ENCODE measurements at regions not wholly inside any gene's neighbourhood (a gene's known extent, or its start where the extent isn't known, plus 50 kb on each side); places are given as distances from the start of the nearest gene placed in this dataset.
"Not testable (repeated sequence)": the region's sequence is repeated elsewhere in the genome, so short reads cannot be mapped to it uniquely, and the experiment has no call there.

DNA sequence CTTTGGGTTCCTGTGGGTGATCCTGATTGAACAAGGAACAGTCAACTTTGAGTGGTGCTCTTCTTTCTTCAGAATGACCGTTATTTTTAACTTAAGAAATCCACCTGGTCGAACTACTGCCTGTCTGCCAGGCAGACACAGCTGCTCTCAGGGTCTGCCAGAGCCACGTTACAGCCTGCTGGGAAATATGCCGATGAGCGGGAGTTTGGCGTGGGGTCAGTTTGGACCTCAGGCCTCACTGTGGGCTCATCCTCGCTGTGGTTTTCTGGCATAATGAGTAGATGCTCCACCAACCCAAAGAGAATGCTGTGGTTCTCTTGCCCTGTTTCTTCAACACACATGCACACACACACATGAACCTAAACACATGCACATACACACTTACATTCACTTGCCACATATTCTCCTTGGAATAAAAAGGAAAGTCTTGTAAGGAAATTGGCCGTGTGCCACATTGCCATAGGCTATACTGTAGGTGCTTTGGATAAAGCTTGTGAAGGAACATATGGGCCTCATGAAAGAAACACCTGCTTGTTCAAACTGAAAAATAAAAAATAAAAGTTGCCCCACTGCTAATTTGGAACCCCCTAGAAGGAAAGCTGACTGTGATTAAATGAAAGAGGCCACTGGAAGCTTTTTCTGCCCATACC, 598.7 kb upstream of the KLF12 start:
- H3K36me3 ChIP-seq (ENCODE audit: insufficient read depth): no peaks in the 10 kb centered on the region
- no peak overlapping the region for H3K4me3 ChIP-seq (IDR thresholded peaks at IDR 0.05; ENCODE audit: insufficient read depth, low read depth, low read length)
- no peaks in the 10 kb centered on the region for H3K27me3 ChIP-seq (ENCODE audit: insufficient read depth, low read depth)
- H3K4me2 ChIP-seq: no peak overlapping the region
- H2AFZ ChIP-seq (ENCODE audit: low read depth): no peak overlapping the region
- no peak overlapping the region for H3K9ac ChIP-seq
- no peaks in the 10 kb centered on the region for H4K20me1 ChIP-seq (ENCODE audit: insufficient read depth)
- H3K79me2 ChIP-seq (ENCODE audit: insufficient read depth, low read depth): no peaks in the 10 kb centered on the region
- H3K27ac ChIP-seq: no peak overlapping the region
- no peaks in the 10 kb centered on the region for H3K4me1 ChIP-seq (ENCODE audit: low read depth, poor library complexity, severe bottlenecking)
- TF ChIP-seq, protein P1, sequence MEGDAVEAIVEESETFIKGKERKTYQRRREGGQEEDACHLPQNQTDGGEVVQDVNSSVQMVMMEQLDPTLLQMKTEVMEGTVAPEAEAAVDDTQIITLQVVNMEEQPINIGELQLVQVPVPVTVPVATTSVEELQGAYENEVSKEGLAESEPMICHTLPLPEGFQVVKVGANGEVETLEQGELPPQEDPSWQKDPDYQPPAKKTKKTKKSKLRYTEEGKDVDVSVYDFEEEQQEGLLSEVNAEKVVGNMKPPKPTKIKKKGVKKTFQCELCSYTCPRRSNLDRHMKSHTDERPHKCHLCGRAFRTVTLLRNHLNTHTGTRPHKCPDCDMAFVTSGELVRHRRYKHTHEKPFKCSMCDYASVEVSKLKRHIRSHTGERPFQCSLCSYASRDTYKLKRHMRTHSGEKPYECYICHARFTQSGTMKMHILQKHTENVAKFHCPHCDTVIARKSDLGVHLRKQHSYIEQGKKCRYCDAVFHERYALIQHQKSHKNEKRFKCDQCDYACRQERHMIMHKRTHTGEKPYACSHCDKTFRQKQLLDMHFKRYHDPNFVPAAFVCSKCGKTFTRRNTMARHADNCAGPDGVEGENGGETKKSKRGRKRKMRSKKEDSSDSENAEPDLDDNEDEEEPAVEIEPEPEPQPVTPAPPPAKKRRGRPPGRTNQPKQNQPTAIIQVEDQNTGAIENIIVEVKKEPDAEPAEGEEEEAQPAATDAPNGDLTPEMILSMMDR (conservative IDR thresholded peaks at IDR 0.05; ENCODE audit: low read depth, low read length): no peak

DNA sequence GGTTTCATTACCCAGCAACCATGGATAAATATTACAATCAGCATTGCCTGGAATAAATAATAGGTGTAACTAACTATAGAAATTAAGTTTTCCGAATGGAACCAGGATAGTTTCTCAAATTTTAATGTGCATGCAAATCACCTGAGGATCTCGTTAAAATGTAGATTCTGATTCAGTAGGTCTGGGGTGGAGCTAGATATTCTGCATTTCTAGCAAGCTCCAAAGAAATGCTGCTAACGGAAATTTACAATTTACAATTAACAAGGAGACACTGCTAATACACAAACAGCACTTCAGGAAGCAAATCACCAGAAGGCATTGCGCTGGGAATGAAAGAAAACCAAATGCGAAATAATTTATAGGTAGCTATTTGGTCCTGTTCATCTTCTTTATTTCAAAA, 597.5 kb upstream of the KLF12 start:
- Histone ChIP-seq H3K27me3 (ENCODE audit: insufficient read depth, low read depth) (no peaks in the 10 kb centered on the region), H3K9ac (no peak overlapping the region), H3K36me3 (ENCODE audit: insufficient read depth) (no peaks in the 10 kb centered on the region), H3K4me1 (ENCODE audit: low read depth, poor library complexity, severe bottlenecking) (no peaks in the 10 kb centered on the region), H3K4me3 (IDR thresholded peaks at IDR 0.05; ENCODE audit: insufficient read depth, low read depth, low read length) (no peak overlapping the region), H3K79me2 (ENCODE audit: insufficient read depth, low read depth) (no peaks in the 10 kb centered on the region), H2AFZ (ENCODE audit: low read depth) (no peak overlapping the region), H3K4me2 (no peak overlapping the region), H3K27ac (no peak overlapping the region), H4K20me1 (ENCODE audit: insufficient read depth) (no peaks in the 10 kb centered on the region)
- TF ChIP-seq, protein P1 (conservative IDR thresholded peaks at IDR 0.05; ENCODE audit: low read depth, low read length): no peak

DNA sequence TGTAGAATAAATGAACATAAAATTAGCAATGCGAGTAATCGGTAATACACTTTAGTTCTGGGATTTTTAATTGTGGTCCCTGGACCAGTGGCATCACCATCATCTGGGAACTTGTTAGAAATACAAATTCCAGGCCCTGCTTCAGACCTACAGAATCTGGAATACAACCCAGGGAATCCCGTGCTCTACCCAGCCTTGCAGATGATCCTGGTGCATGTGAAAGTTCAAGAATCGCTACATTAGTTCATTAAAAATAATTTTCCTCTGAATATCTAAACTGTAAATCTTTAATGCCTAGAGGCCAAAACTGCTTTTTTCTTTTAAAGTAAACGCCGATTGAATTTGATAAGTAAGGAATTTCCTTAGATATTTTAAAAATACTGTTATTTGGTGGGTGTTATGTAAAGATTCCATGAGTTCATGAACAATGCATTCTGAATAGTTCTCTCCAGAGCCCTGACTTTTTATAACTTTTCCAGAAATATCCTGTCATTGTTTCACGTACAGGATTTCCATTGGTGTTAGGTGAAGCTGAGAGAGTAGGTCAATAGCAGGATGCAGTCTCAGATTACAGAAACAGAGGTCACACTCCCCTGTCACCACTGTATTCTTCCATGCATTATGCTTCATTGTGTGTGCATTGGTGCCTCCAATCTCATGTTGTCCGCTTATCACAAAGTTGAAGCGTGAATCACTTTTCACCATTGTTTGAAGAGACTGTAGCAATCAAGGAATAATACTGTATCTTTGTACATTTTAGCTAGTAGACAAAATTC, 596.5 kb upstream of the KLF12 start:
- Histone ChIP-seq H3K27ac (no peak overlapping the region), H3K4me1 (ENCODE audit: low read depth, poor library complexity, severe bottlenecking) (no peaks in the 10 kb centered on the region), H3K27me3 (ENCODE audit: insufficient read depth, low read depth) (no peaks in the 10 kb centered on the region), H3K4me3 (IDR thresholded peaks at IDR 0.05; ENCODE audit: insufficient read depth, low read depth, low read length) (no peak overlapping the region), H3K79me2 (ENCODE audit: insufficient read depth, low read depth) (no peaks in the 10 kb centered on the region), H3K36me3 (ENCODE audit: insufficient read depth) (no peaks in the 10 kb centered on the region), H3K4me2 (no peak overlapping the region), H3K9ac (no peak overlapping the region), H4K20me1 (ENCODE audit: insufficient read depth) (no peaks in the 10 kb centered on the region), H2AFZ (ENCODE audit: low read depth) (no peak overlapping the region)
- TF ChIP-seq, protein P1 (conservative IDR thresholded peaks at IDR 0.05; ENCODE audit: low read depth, low read length): no peak

DNA sequence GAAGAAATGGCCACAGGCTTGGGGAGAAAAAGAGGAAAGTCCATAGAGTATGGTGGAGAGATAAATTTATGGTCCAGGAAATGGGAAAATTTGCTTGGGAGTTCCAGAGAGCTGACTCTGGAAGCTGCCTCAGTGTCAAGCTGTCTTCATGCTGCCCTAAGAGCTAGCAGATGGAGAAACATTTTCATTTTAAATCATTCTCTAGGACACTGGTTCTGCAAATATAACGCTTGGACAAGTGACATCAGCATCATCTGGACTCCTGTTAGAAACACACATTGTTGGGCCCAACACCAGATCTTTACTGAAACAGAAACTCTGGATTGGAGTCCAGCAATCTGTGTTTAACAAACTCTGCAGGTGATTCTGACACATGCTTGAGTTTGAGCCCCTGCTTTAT, 592.0 kb upstream of the KLF12 start:
- no peak overlapping the region for H2AFZ ChIP-seq (ENCODE audit: low read depth)
- TF ChIP-seq, protein P1 (conservative IDR thresholded peaks at IDR 0.05; ENCODE audit: low read depth, low read length): no peak
- no peaks in the 10 kb centered on the region for H3K4me1 ChIP-seq (ENCODE audit: low read depth, poor library complexity, severe bottlenecking)
- no peaks in the 10 kb centered on the region for H3K79me2 ChIP-seq (ENCODE audit: insufficient read depth, low read depth)
- no peak overlapping the region for H3K4me3 ChIP-seq (IDR thresholded peaks at IDR 0.05; ENCODE audit: insufficient read depth, low read depth, low read length)
- no peaks in the 10 kb centered on the region for H3K27me3 ChIP-seq (ENCODE audit: insufficient read depth, low read depth)
- no peaks in the 10 kb centered on the region for H3K36me3 ChIP-seq (ENCODE audit: insufficient read depth)
- H3K27ac ChIP-seq: no peak overlapping the region
- no peak overlapping the region for H3K9ac ChIP-seq
- H4K20me1 ChIP-seq (ENCODE audit: insufficient read depth): no peaks in the 10 kb centered on the region
- H3K4me2 ChIP-seq: no peak overlapping the region

DNA sequence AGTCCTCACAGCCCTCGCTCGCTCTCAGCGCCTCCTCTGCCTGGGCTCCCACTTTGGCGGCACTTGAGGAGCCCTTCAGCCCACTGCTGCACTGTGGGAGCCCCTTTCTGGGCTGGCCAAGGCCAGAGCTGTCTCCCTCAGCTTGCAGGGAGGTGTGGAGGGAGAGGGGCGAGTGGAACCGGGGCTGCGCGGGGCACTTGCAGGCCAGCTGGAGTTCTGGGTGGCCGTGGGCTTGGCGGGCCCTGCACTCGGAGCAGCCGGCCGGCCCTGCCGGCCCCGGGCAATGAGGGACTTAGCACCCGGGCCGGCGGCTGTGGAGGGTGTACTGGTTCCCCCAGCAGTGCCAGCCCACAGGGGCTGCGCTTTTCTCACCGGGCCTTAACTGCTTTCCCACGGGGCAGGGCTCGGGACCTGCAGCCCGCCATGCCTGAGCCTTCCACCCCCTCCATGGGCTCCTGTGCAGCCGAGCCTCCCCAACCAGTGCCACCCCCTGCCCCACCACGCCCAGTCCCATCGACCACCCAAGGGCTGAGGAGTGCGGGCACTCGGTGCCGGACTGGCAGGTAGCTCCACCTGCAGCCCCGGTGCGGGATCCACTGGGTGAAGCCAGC, 584.1 kb upstream of the KLF12 start:
- H3K4me3 ChIP-seq (IDR thresholded peaks at IDR 0.05; ENCODE audit: insufficient read depth, low read depth, low read length); H4K20me1 ChIP-seq (ENCODE audit: insufficient read depth); H3K27ac ChIP-seq; H3K27me3 ChIP-seq (ENCODE audit: insufficient read depth, low read depth); H3K79me2 ChIP-seq (ENCODE audit: insufficient read depth, low read depth); H3K36me3 ChIP-seq (ENCODE audit: insufficient read depth); H2AFZ ChIP-seq (ENCODE audit: low read depth); H3K4me1 ChIP-seq (ENCODE audit: low read depth, poor library complexity, severe bottlenecking); H3K4me2 ChIP-seq; H3K9ac ChIP-seq: not testable (repeated sequence)

Measured in KMS-11 (cell line).